ENCODE measurements at regions not wholly inside any gene's neighbourhood (a gene's known extent, or its start where the extent isn't known, plus 50 kb on each side); places are given as distances from the start of the nearest gene placed in this dataset.

DNA sequence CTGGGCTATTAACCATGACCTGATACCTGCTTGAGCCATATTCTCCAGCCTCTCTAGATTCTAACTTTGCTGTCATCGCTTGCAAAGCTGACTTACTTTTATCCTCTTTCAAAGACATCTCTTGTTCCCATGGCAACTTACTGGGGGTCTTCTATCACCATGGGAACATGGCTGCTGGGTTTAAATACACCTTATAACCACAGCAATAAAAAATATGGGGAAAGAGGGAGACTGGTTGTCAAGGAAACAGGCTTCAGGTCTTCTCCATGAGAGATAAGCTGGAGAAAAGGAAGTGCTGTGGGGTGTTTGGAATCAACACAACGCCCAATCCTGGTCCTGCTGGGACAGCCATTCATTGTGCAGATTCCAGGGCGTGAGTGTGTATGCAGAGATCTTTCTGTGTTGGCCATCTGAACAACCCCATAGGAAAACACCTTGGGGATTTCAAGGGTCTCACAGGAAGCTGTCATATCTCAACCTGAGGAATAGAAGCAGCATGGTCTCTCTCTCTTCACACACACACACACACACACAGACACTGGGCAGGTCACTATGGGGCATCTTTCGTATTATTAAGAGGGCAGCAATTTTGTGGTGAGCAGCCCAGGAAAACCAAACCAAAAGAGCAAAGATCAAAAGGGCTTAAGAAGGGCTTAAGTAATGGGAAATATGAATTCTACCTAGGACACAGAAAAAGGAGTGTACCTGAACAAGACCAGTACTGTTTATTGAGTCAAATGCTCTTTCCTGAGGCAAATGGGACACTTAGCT, 344.7 kb upstream of the NCAM1 start:
- no peak overlapping the region for H3K27ac Mint-ChIP-seq (ENCODE audit: unreplicated experiment)
- no peaks in the 10 kb centered on the region for H3K9me3 Mint-ChIP-seq (ENCODE audit: unreplicated experiment)
- DNase-seq (ENCODE audit: extremely low spot score, unreplicated experiment): no peak
- TF ChIP-seq, protein P1, sequence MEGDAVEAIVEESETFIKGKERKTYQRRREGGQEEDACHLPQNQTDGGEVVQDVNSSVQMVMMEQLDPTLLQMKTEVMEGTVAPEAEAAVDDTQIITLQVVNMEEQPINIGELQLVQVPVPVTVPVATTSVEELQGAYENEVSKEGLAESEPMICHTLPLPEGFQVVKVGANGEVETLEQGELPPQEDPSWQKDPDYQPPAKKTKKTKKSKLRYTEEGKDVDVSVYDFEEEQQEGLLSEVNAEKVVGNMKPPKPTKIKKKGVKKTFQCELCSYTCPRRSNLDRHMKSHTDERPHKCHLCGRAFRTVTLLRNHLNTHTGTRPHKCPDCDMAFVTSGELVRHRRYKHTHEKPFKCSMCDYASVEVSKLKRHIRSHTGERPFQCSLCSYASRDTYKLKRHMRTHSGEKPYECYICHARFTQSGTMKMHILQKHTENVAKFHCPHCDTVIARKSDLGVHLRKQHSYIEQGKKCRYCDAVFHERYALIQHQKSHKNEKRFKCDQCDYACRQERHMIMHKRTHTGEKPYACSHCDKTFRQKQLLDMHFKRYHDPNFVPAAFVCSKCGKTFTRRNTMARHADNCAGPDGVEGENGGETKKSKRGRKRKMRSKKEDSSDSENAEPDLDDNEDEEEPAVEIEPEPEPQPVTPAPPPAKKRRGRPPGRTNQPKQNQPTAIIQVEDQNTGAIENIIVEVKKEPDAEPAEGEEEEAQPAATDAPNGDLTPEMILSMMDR (IDR thresholded peaks at IDR 0.05): no peak
- peaks cover 16% of the 10 kb centered on the region for H3K4me1 Mint-ChIP-seq (ENCODE audit: unreplicated experiment)
- H3K27me3 Mint-ChIP-seq (ENCODE audit: unreplicated experiment): no peaks in the 10 kb centered on the region
- H3K36me3 Mint-ChIP-seq (ENCODE audit: unreplicated experiment): no peaks in the 10 kb centered on the region
- no peak overlapping the region for H3K4me3 Mint-ChIP-seq (ENCODE audit: unreplicated experiment)

DNA sequence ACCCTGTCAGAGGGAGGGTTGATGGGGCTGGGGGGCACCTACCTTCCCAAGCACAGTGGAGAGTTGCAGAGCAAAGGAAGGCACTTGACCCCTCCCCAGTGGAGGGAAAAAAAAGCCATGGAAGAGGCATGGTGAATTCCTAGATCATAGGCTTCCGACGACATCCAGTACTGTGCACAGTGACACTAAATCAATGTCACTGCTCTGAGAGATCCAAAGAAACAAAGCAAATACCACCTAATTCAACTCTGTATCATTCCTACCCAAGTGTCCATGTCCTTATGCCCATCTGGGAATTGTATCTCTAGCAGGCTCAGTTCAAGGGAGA, 344.2 kb upstream of the NCAM1 start:
- no peaks in the 10 kb centered on the region for H3K27me3 Mint-ChIP-seq (ENCODE audit: unreplicated experiment)
- no peaks in the 10 kb centered on the region for H3K36me3 Mint-ChIP-seq (ENCODE audit: unreplicated experiment)
- no peak for DNase-seq (ENCODE audit: extremely low spot score, unreplicated experiment)
- H3K4me1 Mint-ChIP-seq (ENCODE audit: unreplicated experiment): peaks cover 13% of the 10 kb centered on the region
- H3K4me3 Mint-ChIP-seq (ENCODE audit: unreplicated experiment): no peak overlapping the region
- no peaks in the 10 kb centered on the region for H3K9me3 Mint-ChIP-seq (ENCODE audit: unreplicated experiment)
- no peak overlapping the region for H3K27ac Mint-ChIP-seq (ENCODE audit: unreplicated experiment)
- TF ChIP-seq, protein P1 (IDR thresholded peaks at IDR 0.05): no peak

DNA sequence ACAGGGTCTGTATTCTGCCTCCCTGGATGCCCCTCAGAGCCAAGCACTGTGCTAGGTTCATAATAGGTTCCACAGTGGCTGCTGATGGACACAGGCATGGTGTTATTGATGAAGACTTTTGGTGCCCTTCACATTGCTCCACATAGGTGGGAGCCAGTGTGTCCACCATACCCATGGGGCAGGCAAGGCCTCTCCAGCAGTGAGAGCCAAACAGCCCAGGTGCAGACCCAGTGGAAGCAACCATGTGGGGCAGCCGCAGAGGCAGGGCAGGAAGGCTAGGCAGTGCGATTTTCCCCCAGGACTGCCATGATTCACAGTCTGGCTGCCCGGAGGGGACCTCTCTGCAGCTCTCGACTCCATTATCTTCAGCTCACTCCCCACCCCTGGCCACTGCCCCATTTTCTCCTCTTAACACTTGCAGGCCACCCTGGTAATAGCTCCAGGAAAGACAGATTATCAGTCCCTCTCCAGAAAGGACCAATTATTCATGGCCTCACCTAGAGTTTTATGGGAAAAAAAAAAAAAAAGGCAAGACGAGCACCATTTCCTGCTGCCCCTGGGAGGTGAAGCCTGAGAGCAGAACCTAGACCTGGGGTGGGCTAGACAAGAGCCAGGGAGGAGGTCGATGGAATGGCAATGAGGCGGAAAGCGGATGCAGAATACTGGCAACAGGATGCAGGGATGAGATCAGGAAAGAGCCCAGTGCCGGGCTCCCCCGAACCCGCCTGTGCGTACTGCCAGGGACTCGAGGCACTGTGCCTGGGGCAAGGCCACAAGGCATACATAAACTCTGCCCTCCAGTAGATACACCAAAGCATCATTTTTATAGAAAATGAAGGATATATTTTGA, 343.0 kb upstream of the NCAM1 start:
- H3K27me3 Mint-ChIP-seq (ENCODE audit: unreplicated experiment): no peaks in the 10 kb centered on the region
- no peak overlapping the region for H3K4me3 Mint-ChIP-seq (ENCODE audit: unreplicated experiment)
- no peaks in the 10 kb centered on the region for H3K36me3 Mint-ChIP-seq (ENCODE audit: unreplicated experiment)
- DNase-seq (ENCODE audit: extremely low spot score, unreplicated experiment): no peak
- peaks cover 4% of the 10 kb centered on the region for H3K4me1 Mint-ChIP-seq (ENCODE audit: unreplicated experiment)
- TF ChIP-seq, protein P1 (IDR thresholded peaks at IDR 0.05): no peak
- no peak overlapping the region for H3K27ac Mint-ChIP-seq (ENCODE audit: unreplicated experiment)
- H3K9me3 Mint-ChIP-seq (ENCODE audit: unreplicated experiment): no peaks in the 10 kb centered on the region

DNA sequence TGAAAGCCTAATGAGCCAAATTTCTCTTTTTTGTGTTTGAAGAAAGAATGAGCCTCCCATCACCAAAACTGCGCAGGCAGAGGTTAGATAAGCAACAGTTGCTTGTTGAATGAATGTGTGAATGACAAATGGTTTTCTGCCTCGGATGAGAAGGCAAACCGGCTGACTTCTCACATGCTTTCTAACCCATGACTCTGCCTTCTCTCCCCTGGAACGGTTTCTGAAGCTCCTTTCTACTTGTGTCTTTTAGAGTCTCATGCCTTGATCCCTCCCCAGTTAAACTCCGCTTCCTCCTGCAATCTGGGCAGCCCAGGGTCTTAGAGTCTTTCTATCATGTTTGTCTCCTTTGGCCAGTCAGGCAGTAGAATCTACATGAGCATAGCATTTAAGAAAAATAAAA, 342.1 kb upstream of the NCAM1 start:
- H3K4me3 Mint-ChIP-seq (ENCODE audit: unreplicated experiment): no peak overlapping the region

More for the DNA sequence above, 342.1 kb upstream of the NCAM1 start:
- no peaks in the 10 kb centered on the region for H3K36me3 Mint-ChIP-seq (ENCODE audit: unreplicated experiment)
- no peaks in the 10 kb centered on the region for H3K4me1 Mint-ChIP-seq (ENCODE audit: unreplicated experiment)
- TF ChIP-seq, protein P1 (IDR thresholded peaks at IDR 0.05): no peak
- H3K27me3 Mint-ChIP-seq (ENCODE audit: unreplicated experiment): peaks cover 2% of the 10 kb centered on the region
- DNase-seq (ENCODE audit: extremely low spot score, unreplicated experiment): no peak
- no peak overlapping the region for H3K27ac Mint-ChIP-seq (ENCODE audit: unreplicated experiment)
- H3K9me3 Mint-ChIP-seq (ENCODE audit: unreplicated experiment): no peaks in the 10 kb centered on the region
